BLaER1 (cell line): ENCODE measurements at regions not wholly inside any gene's neighbourhood (a gene's known extent, or its start where the extent isn't known, plus 50 kb on each side); places are given as distances from the start of the nearest gene placed in this dataset.

Experiments used
- H3K27ac ChIP-seq: shearing (Covaris generic); formaldehyde crosslinking; 2 replicates; pipeline ENCODE4 v1.8.1; 2022
- H3K27me3 ChIP-seq: shearing (Covaris generic); formaldehyde crosslinking; 2 replicates; pipeline ENCODE4 v1.8.1; 2022
- H3K36me3 ChIP-seq: shearing (Covaris generic); formaldehyde crosslinking; 2 replicates; pipeline ENCODE4 v1.8.1; 2022
- H3K4me1 ChIP-seq: shearing (Covaris generic); formaldehyde crosslinking; 2 replicates; pipeline ENCODE4 v1.8.1; 2022
- H3K4me2 ChIP-seq: shearing (Covaris generic); formaldehyde crosslinking; 2 replicates; pipeline ENCODE4 v1.8.1; 2022
- H3K4me3 ChIP-seq: shearing (Covaris generic); formaldehyde crosslinking; 2 replicates; pipeline ENCODE4 v1.8.1; 2022
- H3K9ac ChIP-seq: shearing (Covaris generic); formaldehyde crosslinking; 2 replicates; pipeline ENCODE4 v1.8.1; 2022
- H3K9me3 ChIP-seq: shearing (Covaris generic); formaldehyde crosslinking; 2 replicates; pipeline ENCODE4 v1.8.1; 2022
- H4K20me1 ChIP-seq: shearing (Covaris generic); formaldehyde crosslinking; 2 replicates; pipeline ENCODE4 v1.8.1; 2022
- Cebpa-rat ChIP-seq: shearing (Covaris generic); IDR thresholded peaks from 2 replicates; pipeline ENCODE4 v1.8.1; 2022

DNA sequence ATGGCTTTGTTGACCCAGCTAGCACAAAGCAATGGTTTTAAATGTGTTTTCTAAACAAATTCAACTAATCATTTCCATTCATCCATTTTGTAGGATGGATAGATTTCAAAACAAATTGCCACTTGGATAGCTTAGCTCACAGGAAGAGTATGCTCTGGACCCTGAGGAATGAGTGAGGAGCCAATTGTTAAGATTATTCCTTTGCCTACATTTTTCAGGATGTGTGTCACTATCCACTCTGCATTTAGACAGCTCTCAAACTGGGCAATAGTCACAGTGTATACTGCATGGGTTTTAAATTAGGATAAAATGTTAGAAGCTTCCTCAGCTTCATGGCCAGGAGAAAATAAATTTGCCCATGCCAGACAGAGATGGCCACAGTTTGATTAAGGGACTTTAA lies 605.6 kb upstream of the TEX47 start:
- no peak overlapping the region for H3K4me3 ChIP-seq
- H4K20me1 ChIP-seq = no peaks in the 10 kb centered on the region
- H3K27me3 ChIP-seq = no peaks in the 10 kb centered on the region
- H3K27ac ChIP-seq = no peak overlapping the region
- no peaks in the 10 kb centered on the region for H3K9me3 ChIP-seq
- no peak overlapping the region for H3K9ac ChIP-seq
- no peak for TF ChIP-seq Cebpa-rat
- H3K4me2 ChIP-seq = no peak overlapping the region
- no peaks in the 10 kb centered on the region for H3K4me1 ChIP-seq
- H3K36me3 ChIP-seq = no peaks in the 10 kb centered on the region

DNA sequence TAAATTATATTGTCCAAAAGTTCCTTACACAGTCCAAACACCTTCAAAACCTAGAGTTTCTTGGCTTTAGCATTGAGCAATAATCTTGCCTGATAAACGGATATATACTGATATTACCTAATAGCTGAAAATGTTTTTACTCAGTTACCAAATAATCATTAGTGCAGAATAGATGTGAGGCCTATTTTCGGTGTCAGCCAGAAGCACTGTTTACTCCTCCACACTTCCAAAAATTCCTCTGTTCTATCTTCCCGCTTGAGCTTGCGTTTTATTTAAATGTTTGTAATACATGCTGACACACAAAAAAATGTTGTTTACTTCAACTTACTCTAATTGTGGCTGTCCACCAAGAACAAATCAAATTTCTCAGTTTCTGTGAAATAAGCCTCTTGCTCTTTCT lies 606.2 kb upstream of the TEX47 start:
- Histone ChIP-seq H3K9ac (no peak overlapping the region), H4K20me1 (no peaks in the 10 kb centered on the region), H3K27me3 (no peaks in the 10 kb centered on the region), H3K9me3 (no peaks in the 10 kb centered on the region), H3K4me3 (no peak overlapping the region), H3K4me2 (no peak overlapping the region), H3K27ac (no peak overlapping the region), H3K36me3 (no peaks in the 10 kb centered on the region), H3K4me1 (no peaks in the 10 kb centered on the region)
- no peak for TF ChIP-seq Cebpa-rat

DNA sequence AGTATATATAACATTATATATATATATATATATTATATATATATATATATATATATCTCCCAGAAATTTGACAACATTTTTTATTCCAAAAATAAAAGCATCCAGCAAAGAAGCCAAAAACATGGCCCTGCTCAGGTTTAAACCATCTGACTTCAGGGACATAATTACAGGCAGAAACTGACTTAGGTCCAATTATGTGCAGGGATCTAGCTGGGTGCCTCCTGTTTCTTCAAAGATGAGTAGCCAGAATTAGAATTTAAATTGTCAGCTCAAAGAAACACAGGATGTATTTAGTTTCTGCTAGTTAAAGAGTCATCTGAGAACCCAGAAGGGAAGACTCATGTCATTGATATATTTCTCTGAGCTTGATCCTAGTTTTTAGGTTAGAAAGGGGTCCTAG lies 656.4 kb upstream of the TEX47 start:
- no peaks in the 10 kb centered on the region for H3K27me3 ChIP-seq
- H4K20me1 ChIP-seq = no peaks in the 10 kb centered on the region
- no peak overlapping the region for H3K4me2 ChIP-seq
- no peak overlapping the region for H3K9ac ChIP-seq
- H3K4me3 ChIP-seq = no peak overlapping the region
- TF ChIP-seq Cebpa-rat = no peak
- H3K27ac ChIP-seq = no peak overlapping the region
- H3K9me3 ChIP-seq = no peaks in the 10 kb centered on the region
- no peaks in the 10 kb centered on the region for H3K4me1 ChIP-seq
- H3K36me3 ChIP-seq = no peaks in the 10 kb centered on the region

DNA sequence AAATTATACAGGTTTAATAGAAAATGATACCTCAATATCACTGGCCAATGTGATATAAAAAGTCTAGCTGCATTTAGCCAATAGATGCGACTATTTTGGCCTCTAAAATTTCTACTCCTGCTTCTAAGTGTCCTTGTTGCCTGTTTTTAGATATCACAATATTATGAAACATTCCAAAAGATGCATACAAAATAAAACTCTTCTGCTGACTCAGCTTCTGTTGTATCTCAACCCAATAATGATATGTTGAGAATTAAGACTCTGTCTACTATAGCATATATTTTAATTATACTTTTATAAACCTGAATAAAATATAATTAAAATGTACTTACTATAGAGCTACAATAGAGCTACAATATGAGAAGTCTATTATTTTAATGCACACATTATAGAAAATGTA lies 661.0 kb upstream of the TEX47 start:
- no peaks in the 10 kb centered on the region for H3K4me1 ChIP-seq
- H4K20me1 ChIP-seq = no peaks in the 10 kb centered on the region
- no peaks in the 10 kb centered on the region for H3K36me3 ChIP-seq
- no peak overlapping the region for H3K9ac ChIP-seq
- H3K27me3 ChIP-seq = no peaks in the 10 kb centered on the region
- H3K4me2 ChIP-seq = no peak overlapping the region
- no peaks in the 10 kb centered on the region for H3K9me3 ChIP-seq
- TF ChIP-seq Cebpa-rat = no peak
- no peak overlapping the region for H3K4me3 ChIP-seq
- H3K27ac ChIP-seq = no peak overlapping the region

DNA sequence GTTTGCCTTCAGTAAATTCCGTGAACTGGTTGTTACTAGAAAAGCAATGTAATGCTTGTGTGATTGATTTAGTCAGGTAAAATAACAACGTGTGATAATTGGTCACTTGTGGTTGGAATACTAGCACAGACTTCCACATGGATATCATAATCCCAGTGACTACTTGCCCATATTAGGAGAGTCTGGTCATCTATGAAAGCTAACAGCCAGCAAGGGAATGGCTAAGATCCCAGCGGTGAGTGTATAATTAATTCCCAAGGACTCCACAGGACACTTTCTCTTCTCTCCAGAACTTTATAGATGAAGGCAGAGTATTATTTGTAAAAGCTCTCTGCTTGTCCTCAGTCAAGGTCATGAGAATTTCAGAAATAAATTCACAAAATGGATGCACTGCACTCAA lies 662.6 kb upstream of the TEX47 start:
- no peak overlapping the region for H3K27ac ChIP-seq
- no peak overlapping the region for H3K4me3 ChIP-seq
- H3K9me3 ChIP-seq = no peaks in the 10 kb centered on the region
- H3K27me3 ChIP-seq = no peaks in the 10 kb centered on the region
- TF ChIP-seq Cebpa-rat = no peak
- H4K20me1 ChIP-seq = no peaks in the 10 kb centered on the region
- no peak overlapping the region for H3K9ac ChIP-seq
- no peaks in the 10 kb centered on the region for H3K4me1 ChIP-seq
- H3K36me3 ChIP-seq = no peaks in the 10 kb centered on the region
- no peak overlapping the region for H3K4me2 ChIP-seq

DNA sequence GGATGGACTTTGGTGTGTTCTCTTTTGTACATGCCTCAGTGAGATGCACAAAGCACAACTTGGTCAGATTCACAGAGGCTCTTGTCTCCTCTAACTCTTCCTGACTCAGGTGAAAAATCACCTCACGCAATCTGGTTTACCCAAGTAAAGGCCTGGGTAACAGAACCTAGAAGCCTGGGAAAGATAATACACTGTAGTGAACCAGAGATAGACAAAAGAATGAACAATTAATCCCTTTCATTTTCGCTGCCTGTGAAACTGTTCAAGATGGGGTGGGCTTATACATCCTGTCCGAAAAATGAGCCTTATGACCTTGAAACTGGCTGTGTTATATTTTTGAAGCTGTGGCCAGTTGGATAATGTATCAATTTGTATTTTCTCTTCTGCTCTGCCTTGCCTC lies 678.9 kb upstream of the TEX47 start:
- H3K9ac ChIP-seq = no peak overlapping the region
- H4K20me1 ChIP-seq = no peaks in the 10 kb centered on the region
- TF ChIP-seq Cebpa-rat = no peak
- no peaks in the 10 kb centered on the region for H3K4me1 ChIP-seq
- no peak overlapping the region for H3K4me2 ChIP-seq
- H3K9me3 ChIP-seq = no peaks in the 10 kb centered on the region
- no peak overlapping the region for H3K27ac ChIP-seq
- H3K36me3 ChIP-seq = no peaks in the 10 kb centered on the region
- no peaks in the 10 kb centered on the region for H3K27me3 ChIP-seq
- H3K4me3 ChIP-seq = no peak overlapping the region

DNA sequence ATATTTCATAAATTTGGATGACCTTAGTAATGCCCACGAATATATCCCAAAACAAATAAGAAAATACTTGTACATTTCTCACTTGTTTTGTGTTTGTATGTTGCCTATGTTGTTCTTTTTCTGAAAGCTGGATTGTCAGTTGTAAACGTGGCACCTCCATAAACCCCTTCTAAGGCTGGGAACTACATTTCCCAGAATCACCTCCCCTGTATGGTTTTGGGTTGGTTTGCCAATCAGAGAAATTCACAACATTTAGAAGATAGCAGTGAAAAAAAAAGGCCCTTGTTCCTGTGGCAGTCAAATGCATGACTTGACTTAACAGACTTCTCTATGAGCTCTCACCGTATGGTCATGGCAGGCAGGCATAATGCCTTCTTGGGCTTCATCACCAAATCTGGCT lies 676.3 kb upstream of the STEAP1 start:
- TF ChIP-seq Cebpa-rat = no peak
- Histone ChIP-seq H3K4me2 (no peak overlapping the region), H3K4me1 (no peaks in the 10 kb centered on the region), H3K9ac (no peak overlapping the region), H3K9me3 (no peaks in the 10 kb centered on the region), H3K36me3 (no peaks in the 10 kb centered on the region), H3K27ac (no peak overlapping the region), H3K4me3 (no peak overlapping the region), H4K20me1 (no peaks in the 10 kb centered on the region), H3K27me3 (no peaks in the 10 kb centered on the region)

DNA sequence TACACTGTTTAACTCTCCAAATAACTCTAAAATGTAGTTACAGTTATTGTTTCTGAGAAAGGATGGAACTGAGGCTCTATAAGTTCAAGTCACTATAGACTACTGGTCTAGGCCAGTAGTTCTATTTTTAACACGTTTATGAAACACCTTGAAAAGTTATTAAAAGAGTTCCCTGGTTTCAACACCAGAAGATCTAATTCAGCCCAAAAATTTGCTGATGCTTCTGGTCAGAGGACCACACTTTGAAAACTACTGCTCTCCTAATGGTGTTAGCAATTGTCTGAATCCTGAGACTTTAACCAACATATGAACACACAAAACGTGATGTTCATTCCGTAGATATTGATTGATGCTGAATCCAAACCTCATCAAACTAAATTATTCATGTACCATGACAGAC lies 658.6 kb upstream of the STEAP1 start:
- no peaks in the 10 kb centered on the region for H3K4me1 ChIP-seq
- H3K9me3 ChIP-seq = no peaks in the 10 kb centered on the region
- H3K27me3 ChIP-seq = no peaks in the 10 kb centered on the region
- H4K20me1 ChIP-seq = no peaks in the 10 kb centered on the region
- no peak overlapping the region for H3K4me2 ChIP-seq
- TF ChIP-seq Cebpa-rat = no peak
- H3K27ac ChIP-seq = no peak overlapping the region
- H3K9ac ChIP-seq = no peak overlapping the region
- no peaks in the 10 kb centered on the region for H3K36me3 ChIP-seq
- H3K4me3 ChIP-seq = no peak overlapping the region

DNA sequence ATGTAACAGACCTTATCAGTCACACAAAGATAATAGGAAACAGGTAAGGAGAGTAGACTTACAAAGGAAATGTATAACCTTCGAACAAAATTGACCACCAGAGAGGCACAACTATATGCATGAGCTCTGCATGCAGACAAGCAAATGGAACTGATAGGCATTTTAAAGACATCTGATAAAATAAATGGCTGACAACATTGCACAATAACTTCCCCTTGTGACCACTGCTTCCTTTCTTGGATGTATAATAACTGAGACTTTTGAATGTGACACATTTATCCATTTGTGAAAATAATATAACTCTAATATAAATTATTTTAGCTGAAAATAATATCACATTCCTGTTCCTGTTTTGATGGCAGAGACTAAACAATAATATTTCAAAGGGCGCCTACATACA lies 654.2 kb upstream of the STEAP1 start:
- H3K4me2 ChIP-seq = no peak overlapping the region
- no peak overlapping the region for H3K4me3 ChIP-seq
- TF ChIP-seq Cebpa-rat = no peak; the same call in 1 of the 2 replicates
- H3K36me3 ChIP-seq = no peaks in the 10 kb centered on the region
- H3K9ac ChIP-seq = no peak overlapping the region
- no peak overlapping the region for H3K27ac ChIP-seq
- no peaks in the 10 kb centered on the region for H3K9me3 ChIP-seq
- no peaks in the 10 kb centered on the region for H3K27me3 ChIP-seq
- no peaks in the 10 kb centered on the region for H4K20me1 ChIP-seq
- H3K4me1 ChIP-seq = no peaks in the 10 kb centered on the region

DNA sequence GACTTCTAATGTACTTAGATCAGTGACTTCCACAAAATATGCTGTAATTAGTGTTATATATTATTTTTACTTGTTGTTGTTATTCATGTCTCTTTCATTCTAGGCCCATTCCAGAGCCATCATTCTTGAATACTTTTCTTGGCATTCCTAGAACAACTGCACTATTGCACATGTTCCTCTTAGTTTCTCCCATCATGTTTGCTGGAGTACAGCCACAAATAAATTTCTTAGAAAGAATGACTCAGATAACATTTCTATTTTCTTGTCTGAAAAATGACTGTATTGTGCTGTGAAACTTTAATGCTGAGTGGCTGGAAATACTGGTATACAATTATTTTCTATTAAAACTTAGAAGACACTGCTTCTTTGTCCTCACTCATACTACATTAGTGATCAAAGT lies 651.0 kb upstream of the STEAP1 start:
- Histone ChIP-seq H3K4me3 (no peak overlapping the region), H3K4me1 (no peaks in the 10 kb centered on the region), H3K27ac (no peak overlapping the region), H3K4me2 (no peak overlapping the region), H3K36me3 (no peaks in the 10 kb centered on the region), H3K27me3 (no peaks in the 10 kb centered on the region), H4K20me1 (no peaks in the 10 kb centered on the region), H3K9me3 (no peaks in the 10 kb centered on the region), H3K9ac (no peak overlapping the region)
- no peak for TF ChIP-seq Cebpa-rat

DNA sequence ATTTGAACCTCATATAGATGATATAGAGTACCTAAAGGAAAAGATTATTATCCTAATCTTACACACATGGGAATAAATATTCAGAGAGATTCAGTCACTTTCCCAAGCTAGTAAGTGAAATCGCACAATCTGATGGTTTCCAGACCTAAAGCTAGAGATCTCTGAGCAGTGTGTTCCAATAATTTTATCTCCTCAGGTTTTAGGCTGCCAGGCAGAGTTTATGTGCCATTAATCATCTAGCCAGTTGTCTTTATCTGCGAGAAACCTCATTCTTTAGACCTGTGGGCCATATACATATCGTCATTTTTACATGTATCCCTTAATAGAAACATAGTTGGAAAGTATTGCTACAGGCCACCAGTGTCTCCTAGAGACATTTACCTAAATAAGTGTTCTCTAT lies 647.2 kb upstream of the STEAP1 start:
- Histone ChIP-seq H3K9me3 (no peaks in the 10 kb centered on the region), H4K20me1 (no peaks in the 10 kb centered on the region), H3K4me3 (no peak overlapping the region), H3K36me3 (no peaks in the 10 kb centered on the region), H3K27ac (no peak overlapping the region), H3K4me1 (no peaks in the 10 kb centered on the region), H3K27me3 (no peaks in the 10 kb centered on the region), H3K4me2 (no peak overlapping the region), H3K9ac (no peak overlapping the region)
- TF ChIP-seq Cebpa-rat = no peak
